BLaER1 treated with 17β-estradiol and CSF1 and Interleukin-3, amounts not matched to agents 10 nM and 100 nM (cell line): ENCODE measurements at regions not wholly inside any gene's neighbourhood (a gene's known extent, or its start where the extent isn't known, plus 50 kb on each side); places are given as distances from the start of the nearest gene placed in this dataset.

Experiments
- H3K27ac ChIP-seq, 11 experiments: shearing (Covaris generic); formaldehyde crosslinking; 2 replicates each; pipeline ENCODE4 v1.8.1; 2022
- H3K27me3 ChIP-seq, 11 experiments: shearing (Covaris generic); formaldehyde crosslinking; 2 replicates each; pipeline ENCODE4 v1.8.1; 2022
- H3K36me3 ChIP-seq, 11 experiments: shearing (Covaris generic); formaldehyde crosslinking; 2 replicates each; pipeline ENCODE4 v1.8.1; 2022
- H3K4me1 ChIP-seq, 10 experiments: shearing (Covaris generic); formaldehyde crosslinking; 2 replicates each; pipeline ENCODE4 v1.8.1; 2022
- H3K4me2 ChIP-seq, 11 experiments: shearing (Covaris generic); formaldehyde crosslinking; 2 replicates each; pipeline ENCODE4 v1.8.1; 2022
- H3K4me3 ChIP-seq, 10 experiments: shearing (Covaris generic); formaldehyde crosslinking; 2 replicates each; pipeline ENCODE4 v1.8.1; 2022
- H3K9ac ChIP-seq, 11 experiments: shearing (Covaris generic); formaldehyde crosslinking; 2 replicates each; pipeline ENCODE4 v1.8.1; 2022
- H3K9me3 ChIP-seq, 11 experiments: shearing (Covaris generic); formaldehyde crosslinking; replicated peaks in 1 of 11; 2 replicates each; pipeline ENCODE4 v1.8.1; 2022
- H4K20me1 ChIP-seq, 11 experiments: shearing (Covaris generic); formaldehyde crosslinking; 2 replicates each; pipeline ENCODE4 v1.8.1; 2022
- Cebpa-rat ChIP-seq, 11 experiments: shearing (Covaris generic); IDR thresholded peaks; 2 replicates each; pipeline ENCODE4 v1.8.1; 2022

DNA sequence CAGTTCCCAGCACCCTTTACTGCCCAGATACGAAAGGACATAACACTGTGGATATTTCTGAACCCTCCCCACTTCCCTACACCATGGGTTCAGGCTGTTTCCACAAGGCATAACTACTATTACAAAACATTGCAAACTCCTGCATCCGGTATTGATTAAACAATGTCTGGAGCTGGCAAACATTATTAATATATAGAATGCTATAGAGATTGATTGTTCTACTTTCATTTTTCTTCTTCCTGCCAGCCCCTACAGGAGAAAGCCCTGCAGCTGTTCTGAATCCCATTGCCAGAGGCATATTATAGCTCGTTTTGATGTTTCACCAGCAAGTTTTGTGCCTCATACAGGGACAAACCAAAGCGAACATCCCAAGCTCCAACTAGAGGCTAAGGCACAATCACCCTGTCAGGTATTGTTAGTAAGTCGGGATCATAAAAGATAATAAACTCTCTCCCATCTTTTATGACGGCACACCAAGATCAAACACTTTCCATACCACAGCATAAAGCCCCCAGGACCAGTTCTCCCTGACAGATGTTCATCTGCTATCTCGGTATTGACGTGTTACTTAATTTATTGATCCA lies 331.1 kb upstream of the NT5E start:
- H3K4me3 ChIP-seq = no peak overlapping the region
- no peak overlapping the region for H3K4me2 ChIP-seq
- no peaks in the 10 kb centered on the region for H4K20me1 ChIP-seq
- no peaks in the 10 kb centered on the region for H3K4me1 ChIP-seq
- no peak overlapping the region for H3K9ac ChIP-seq
- H3K9me3 ChIP-seq = no peaks in the 10 kb centered on the region
- no peaks in the 10 kb centered on the region for H3K36me3 ChIP-seq
- no peak overlapping the region for H3K27ac ChIP-seq
- no peak for TF ChIP-seq Cebpa-rat (IDR thresholded peaks at IDR 0.05)
- no peaks in the 10 kb centered on the region for H3K27me3 ChIP-seq

DNA sequence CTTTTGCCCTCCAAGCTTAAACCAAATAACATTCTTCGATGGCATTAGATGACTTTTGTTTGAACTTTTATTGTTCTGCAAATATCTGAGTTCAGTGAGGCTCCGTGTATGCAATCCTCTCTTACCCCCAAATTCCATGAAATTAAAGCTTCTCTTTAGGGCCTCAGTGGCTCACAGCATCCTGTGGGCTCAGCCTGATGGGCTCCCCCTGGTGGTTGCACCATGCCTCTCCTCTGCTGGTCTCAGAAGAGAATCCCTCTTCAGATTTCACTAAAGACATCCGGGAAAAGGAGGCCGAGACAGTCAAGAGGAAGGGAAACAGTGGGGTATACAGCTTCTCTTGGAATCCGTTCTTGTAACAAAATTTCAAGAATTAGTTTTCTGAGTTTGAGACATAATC lies 331.6 kb upstream of the NT5E start:
- TF ChIP-seq Cebpa-rat (IDR thresholded peaks at IDR 0.05) = no peak
- Histone ChIP-seq H3K4me1 (no peaks in the 10 kb centered on the region), H3K4me3 (no peak overlapping the region), H3K27me3 (no peaks in the 10 kb centered on the region), H3K4me2 (no peak overlapping the region), H3K9ac (no peak overlapping the region), H4K20me1 (no peaks in the 10 kb centered on the region), H3K36me3 (no peaks in the 10 kb centered on the region), H3K27ac (no peak overlapping the region), H3K9me3 (no peaks in the 10 kb centered on the region)

DNA sequence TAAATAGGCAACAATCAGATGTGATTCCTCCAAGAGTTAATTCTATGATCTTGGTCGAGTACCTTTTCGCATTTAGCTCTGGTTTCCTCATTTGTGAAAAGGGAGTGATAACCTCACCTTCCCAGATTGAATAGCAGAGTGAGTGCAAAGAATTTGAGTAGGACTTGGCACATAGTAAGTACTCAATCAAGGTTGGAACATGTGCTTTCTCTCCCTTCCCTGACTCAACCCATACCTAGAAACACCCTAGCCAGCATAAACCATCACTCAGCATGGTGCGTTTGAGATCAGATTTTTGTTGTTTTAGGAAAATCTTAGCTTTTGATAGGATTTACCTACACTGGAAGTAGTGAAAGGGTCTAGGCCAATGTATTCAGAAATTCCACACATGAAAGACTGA lies 333.4 kb upstream of the NT5E start:
- no peaks in the 10 kb centered on the region for H3K27me3 ChIP-seq
- no peak for TF ChIP-seq Cebpa-rat (IDR thresholded peaks at IDR 0.05)
- H3K4me3 ChIP-seq = no peak overlapping the region

DNA sequence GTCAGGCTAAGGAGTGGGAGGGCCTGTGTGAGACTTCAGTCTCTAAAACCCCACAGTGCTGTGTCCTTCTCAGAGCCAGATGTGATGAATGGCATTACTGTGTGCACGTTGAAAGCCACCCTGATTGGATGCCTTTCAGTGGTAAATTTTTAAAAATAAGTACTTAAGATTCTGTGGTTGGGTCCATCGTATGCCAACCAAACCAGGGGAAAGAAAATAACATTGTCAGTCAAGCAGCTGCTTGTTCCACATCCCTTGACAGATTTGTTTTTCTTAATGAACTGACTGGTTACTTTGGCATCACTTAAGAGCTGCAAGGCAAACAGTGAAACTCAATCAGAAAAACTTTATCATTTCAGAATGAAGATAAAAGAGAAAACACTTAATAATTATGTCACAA lies 334.0 kb upstream of the NT5E start:
- Histone ChIP-seq H3K9ac (no peak overlapping the region), H4K20me1 (no peaks in the 10 kb centered on the region), H3K27ac (no peak overlapping the region), H3K4me3 (no peak overlapping the region), H3K4me1 (no peaks in the 10 kb centered on the region), H3K4me2 (no peak overlapping the region), H3K36me3 (no peaks in the 10 kb centered on the region), H3K27me3 (no peaks in the 10 kb centered on the region), H3K9me3 (no peaks in the 10 kb centered on the region)
- no peak for TF ChIP-seq Cebpa-rat (IDR thresholded peaks at IDR 0.05)

More for the DNA sequence above, 333.4 kb upstream of the NT5E start:
- Histone ChIP-seq H3K36me3 (no peaks in the 10 kb centered on the region), H3K9ac (no peak overlapping the region), H3K27ac (no peak overlapping the region), H3K4me2 (no peak overlapping the region), H3K4me1 (no peaks in the 10 kb centered on the region), H3K9me3 (no peaks in the 10 kb centered on the region), H4K20me1 (no peaks in the 10 kb centered on the region)

DNA sequence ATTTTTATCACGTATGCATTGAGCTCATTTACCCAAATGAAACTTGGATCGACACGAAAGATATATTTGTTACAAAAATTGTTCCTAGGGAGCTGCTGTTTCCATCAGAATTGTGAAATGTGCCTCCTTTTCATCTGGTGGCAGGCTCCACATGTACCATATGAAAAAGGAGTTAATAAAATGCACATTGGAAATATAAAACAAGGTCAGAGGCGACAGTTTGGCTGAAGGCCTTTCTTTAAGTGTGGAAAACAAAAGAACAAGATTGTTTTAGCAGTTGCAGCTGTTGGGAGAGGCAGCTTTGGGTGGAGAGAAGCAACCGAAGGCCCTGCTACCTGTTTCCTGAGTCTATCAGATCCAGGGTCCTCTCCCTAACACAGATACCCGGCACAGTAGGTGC lies 334.5 kb upstream of the NT5E start:
- H3K27me3 ChIP-seq = no peaks in the 10 kb centered on the region
- H3K4me3 ChIP-seq = no peak overlapping the region

DNA sequence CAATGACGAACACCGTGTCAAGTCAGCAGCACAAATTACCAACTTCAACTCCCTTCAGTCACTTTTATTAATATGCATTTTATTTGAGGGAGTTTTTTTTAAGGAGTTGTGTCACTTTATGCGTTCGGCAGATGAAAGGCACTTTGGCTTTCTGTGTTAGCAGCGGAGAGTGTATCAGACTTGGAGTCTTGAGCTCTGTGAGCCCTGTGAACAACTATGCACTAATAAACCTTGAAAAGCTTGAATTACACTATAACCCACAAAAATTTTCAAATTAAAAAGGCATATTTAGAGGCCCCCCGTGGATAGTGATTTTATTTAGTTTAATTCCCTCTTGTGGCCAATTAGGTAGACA lies 335.3 kb upstream of the NT5E start:
- Histone ChIP-seq H3K27me3 (no peaks in the 10 kb centered on the region), H3K9me3 (no peaks in the 10 kb centered on the region), H3K9ac (no peak overlapping the region), H4K20me1 (no peaks in the 10 kb centered on the region), H3K4me3 (no peak overlapping the region), H3K27ac (no peak overlapping the region), H3K36me3 (no peaks in the 10 kb centered on the region), H3K4me1 (no peaks in the 10 kb centered on the region), H3K4me2 (no peak overlapping the region)
- TF ChIP-seq Cebpa-rat (IDR thresholded peaks at IDR 0.05) = no peak

More for the DNA sequence above, 334.5 kb upstream of the NT5E start:
- Histone ChIP-seq H3K9ac (no peak overlapping the region), H3K4me2 (no peak overlapping the region), H3K36me3 (no peaks in the 10 kb centered on the region), H3K9me3 (no peaks in the 10 kb centered on the region), H4K20me1 (no peaks in the 10 kb centered on the region), H3K27ac (no peak overlapping the region), H3K4me1 (no peaks in the 10 kb centered on the region)
- no peak for TF ChIP-seq Cebpa-rat (IDR thresholded peaks at IDR 0.05)

DNA sequence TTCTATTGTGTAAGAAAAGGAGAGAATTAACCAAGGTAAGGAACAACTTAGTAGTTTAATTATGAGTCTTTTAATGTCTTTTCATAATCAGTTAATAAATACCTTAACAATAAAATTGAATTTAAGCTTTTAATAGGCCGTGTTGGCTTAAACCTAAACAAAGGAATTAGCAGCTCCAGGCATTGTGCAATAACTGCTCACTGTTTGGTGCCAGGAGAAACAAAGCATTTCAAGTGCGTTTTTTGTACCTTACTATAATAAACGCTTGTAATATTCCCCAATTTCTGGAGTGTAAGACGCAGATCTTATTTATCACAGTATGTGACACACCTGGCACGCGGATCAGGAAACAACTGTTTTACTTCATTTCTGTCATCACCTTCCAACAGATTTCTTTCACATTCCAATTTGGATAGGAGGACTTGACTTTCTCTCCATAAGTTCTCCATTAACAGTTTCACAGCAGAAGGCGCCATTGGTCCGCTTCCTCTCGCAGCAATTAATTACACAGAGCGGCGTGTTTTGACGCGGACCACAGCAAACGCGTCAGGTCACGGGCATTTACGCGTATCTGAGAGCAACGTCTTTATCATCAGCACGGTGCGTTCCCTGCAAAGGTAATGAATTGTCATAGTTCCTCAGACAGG lies 335.8 kb upstream of the NT5E start:
- no peak overlapping the region for H3K4me3 ChIP-seq
- TF ChIP-seq Cebpa-rat (IDR thresholded peaks at IDR 0.05) = no peak

DNA sequence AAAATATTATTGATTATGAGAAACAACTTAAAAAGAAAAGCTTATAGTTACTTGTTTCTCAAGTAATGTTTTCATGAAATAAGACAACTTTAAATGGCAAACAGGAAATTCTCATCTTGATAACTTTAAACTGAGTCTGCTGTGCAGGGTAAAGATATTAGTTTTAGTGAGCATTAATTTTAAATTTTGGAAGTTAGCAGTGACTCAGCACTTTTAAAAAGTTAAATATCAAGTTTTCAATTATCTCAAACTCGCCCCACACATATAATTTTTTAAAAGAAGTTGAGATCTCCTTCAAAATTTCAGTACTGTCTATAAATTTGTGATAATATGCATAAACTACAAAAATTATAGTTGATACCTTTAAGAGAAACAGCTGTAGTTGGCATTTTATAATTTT lies 337.3 kb upstream of the NT5E start:
- H3K4me2 ChIP-seq = no peak overlapping the region
- no peaks in the 10 kb centered on the region for H3K9me3 ChIP-seq
- H4K20me1 ChIP-seq = no peaks in the 10 kb centered on the region
- no peak overlapping the region for H3K4me3 ChIP-seq
- H3K27ac ChIP-seq = no peak overlapping the region
- no peak for TF ChIP-seq Cebpa-rat (IDR thresholded peaks at IDR 0.05)
- H3K27me3 ChIP-seq = no peaks in the 10 kb centered on the region
- H3K9ac ChIP-seq = no peak overlapping the region
- H3K4me1 ChIP-seq = no peaks in the 10 kb centered on the region
- no peaks in the 10 kb centered on the region for H3K36me3 ChIP-seq

More for the DNA sequence above, 335.8 kb upstream of the NT5E start:
- Histone ChIP-seq H3K27ac (no peak overlapping the region), H3K9ac (no peak overlapping the region), H3K9me3 (no peaks in the 10 kb centered on the region), H3K4me1 (no peaks in the 10 kb centered on the region), H4K20me1 (no peaks in the 10 kb centered on the region), H3K4me2 (no peak overlapping the region), H3K27me3 (no peaks in the 10 kb centered on the region), H3K36me3 (no peaks in the 10 kb centered on the region)

DNA sequence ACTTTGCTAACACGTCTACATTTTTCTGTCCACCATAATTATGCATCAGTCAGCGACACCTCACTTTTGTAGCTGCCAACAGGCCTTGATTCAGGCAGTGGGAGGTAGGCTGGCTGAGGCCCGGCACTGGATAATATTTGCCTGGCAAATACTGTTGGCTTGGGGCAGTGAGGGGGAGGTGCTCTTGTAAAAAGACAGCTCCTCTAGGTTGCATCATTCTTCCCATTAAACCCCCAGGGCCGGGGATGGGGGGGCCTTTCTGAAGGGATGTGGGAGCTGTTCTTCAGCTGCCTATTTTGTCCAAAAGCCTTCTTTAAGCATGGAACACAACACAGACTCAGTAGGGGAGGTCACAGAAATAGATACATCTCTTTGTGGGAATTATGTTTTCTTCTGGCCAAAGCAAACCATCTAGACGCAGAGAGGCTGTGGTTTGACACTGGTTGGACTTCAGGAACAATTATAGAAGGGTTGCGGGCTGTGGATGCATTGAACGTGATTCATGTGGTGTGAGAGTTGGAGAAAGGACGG lies 338.3 kb upstream of the NT5E start:
- H3K4me1 ChIP-seq = no peaks in the 10 kb centered on the region
- no peak overlapping the region for H3K27ac ChIP-seq
- no peaks in the 10 kb centered on the region for H4K20me1 ChIP-seq
- no peak for TF ChIP-seq Cebpa-rat (IDR thresholded peaks at IDR 0.05)
- H3K9ac ChIP-seq = no peak overlapping the region
- H3K9me3 ChIP-seq = no peaks in the 10 kb centered on the region
- H3K36me3 ChIP-seq = no peaks in the 10 kb centered on the region
- H3K4me2 ChIP-seq = no peak overlapping the region
- H3K27me3 ChIP-seq = no peaks in the 10 kb centered on the region
- no peak overlapping the region for H3K4me3 ChIP-seq

DNA sequence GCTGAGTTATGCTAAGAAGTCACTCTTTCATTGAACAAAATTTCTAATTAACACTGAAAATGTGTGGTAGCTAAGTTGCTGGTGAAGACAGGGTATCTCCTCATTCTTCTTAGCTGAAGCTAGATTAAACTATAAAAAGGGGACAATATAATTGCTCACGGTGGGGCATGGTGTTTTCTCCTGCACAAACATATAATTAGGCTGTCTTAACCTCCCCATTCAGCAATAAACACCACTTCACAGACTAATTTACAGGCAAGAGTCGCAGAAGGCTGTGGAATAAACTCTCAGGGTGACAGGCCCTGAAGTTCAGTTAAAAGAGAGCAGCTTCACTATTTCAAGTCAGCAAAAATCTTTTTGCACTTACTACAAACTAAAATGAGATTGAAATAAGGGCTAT lies 338.9 kb upstream of the NT5E start:
- H3K9me3 ChIP-seq = no peaks in the 10 kb centered on the region
- H4K20me1 ChIP-seq = no peaks in the 10 kb centered on the region
- H3K27ac ChIP-seq = no peak overlapping the region
- H3K9ac ChIP-seq = no peak overlapping the region
- H3K27me3 ChIP-seq = no peaks in the 10 kb centered on the region
- no peak for TF ChIP-seq Cebpa-rat (IDR thresholded peaks at IDR 0.05)
- no peaks in the 10 kb centered on the region for H3K4me1 ChIP-seq
- H3K4me2 ChIP-seq = no peak overlapping the region
- no peak overlapping the region for H3K4me3 ChIP-seq
- no peaks in the 10 kb centered on the region for H3K36me3 ChIP-seq
